Hepatocyte (in vitro differentiated cells): ENCODE measurements at regions not wholly inside any gene's neighbourhood (a gene's known extent, or its start where the extent isn't known, plus 50 kb on each side); places are given as distances from the start of the nearest gene placed in this dataset.

Source experiments
- CTCF ChIP-seq: fragments of 200-600 bp; sonication (generic); IDR thresholded peaks from 2 replicates; pipeline ENCODE4 v1.5.1; 2016; ENCODE audit warnings: antibody characterized with exemption, mild to moderate bottlenecking; ENCODE audit not compliant: poor library complexity
- EZH2phosphoT487 ChIP-seq: fragments of 200-600 bp; sonication (generic); IDR thresholded peaks from one replicate; pipeline ENCODE4 v1.6.1; 2018; ENCODE audit warnings: antibody characterized with exemption, mild to moderate bottlenecking, low read depth, moderate library complexity; ENCODE audit not compliant: unreplicated experiment, severe bottlenecking

DNA sequence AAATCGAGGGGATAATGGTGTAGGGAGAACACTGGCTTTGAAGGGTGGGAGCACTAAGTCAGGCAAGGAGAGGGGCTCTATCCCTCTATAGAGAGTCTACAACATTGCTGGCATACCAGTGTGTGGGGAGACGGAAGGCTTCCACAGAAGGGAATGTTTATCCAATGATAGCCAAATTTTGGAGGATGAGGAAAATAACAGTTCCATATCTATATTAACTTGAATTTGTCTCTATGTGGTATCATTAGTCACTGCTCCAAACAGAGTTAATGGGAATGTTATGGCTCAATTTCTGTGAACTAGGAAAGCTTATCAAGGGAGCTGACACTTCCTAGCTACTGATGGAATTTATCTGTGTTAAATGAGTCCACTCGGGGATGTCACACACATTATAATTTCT, 208.9 kb upstream of the PHACTR1 start:
- TF ChIP-seq CTCF (no peak), EZH2phosphoT487 (no peak)
